ENCODE measurements at regions not wholly inside any gene's neighbourhood (a gene's known extent, or its start where the extent isn't known, plus 50 kb on each side); places are given as distances from the start of the nearest gene placed in this dataset.

DNA sequence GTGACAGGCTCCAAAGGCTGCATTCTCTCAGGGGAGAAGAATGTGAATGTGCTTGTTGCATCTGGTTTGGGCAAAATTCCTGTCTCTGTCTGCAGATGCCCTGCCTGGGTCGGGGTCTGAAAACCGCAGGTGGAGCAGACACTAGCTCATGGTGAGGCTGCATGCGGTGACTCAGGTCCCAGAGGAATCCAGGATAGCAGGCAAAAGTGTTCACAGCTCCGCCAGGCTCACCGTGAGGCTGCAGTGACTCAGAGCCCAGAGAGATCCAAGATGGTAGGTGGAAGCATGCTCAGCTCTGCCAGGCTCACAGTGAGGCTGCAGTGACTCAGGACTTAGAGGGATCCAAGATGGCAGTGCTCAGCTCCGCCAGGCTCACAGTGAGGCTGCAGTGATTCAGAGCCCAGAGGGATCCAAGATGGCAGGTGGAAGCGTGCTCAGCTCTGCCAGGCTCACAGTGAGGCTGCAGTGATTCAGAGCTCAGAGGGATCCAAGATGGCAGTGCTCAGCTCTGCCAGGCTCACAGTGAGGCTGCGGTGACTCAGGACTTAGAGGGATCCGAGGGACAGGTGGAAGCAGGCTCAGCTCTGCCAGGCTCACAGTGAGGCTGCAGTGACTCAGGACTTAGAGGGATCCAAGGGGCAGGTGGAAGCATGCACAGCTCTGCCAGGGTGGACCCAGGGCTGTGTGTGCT, 200.5 kb downstream of the ACKR3 start:
- Histone ChIP-seq H3K27me3 (ENCODE audit: control insufficient read depth, insufficient read depth, low read length) (no peaks in the 10 kb centered on the region), H3K4me3 (ENCODE audit: low read depth, low read length) (no peak overlapping the region), H3K36me3 (ENCODE audit: control insufficient read depth, insufficient read depth, low read length) (no peaks in the 10 kb centered on the region)
- peak; percentile 98 for DNase-seq (ENCODE audit: low read depth)
- TF ChIP-seq, protein P1, sequence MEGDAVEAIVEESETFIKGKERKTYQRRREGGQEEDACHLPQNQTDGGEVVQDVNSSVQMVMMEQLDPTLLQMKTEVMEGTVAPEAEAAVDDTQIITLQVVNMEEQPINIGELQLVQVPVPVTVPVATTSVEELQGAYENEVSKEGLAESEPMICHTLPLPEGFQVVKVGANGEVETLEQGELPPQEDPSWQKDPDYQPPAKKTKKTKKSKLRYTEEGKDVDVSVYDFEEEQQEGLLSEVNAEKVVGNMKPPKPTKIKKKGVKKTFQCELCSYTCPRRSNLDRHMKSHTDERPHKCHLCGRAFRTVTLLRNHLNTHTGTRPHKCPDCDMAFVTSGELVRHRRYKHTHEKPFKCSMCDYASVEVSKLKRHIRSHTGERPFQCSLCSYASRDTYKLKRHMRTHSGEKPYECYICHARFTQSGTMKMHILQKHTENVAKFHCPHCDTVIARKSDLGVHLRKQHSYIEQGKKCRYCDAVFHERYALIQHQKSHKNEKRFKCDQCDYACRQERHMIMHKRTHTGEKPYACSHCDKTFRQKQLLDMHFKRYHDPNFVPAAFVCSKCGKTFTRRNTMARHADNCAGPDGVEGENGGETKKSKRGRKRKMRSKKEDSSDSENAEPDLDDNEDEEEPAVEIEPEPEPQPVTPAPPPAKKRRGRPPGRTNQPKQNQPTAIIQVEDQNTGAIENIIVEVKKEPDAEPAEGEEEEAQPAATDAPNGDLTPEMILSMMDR (IDR thresholded peaks at IDR 0.05; ENCODE audit: insufficient read depth, low read length, poor library complexity, severe bottlenecking) = no peak

DNA sequence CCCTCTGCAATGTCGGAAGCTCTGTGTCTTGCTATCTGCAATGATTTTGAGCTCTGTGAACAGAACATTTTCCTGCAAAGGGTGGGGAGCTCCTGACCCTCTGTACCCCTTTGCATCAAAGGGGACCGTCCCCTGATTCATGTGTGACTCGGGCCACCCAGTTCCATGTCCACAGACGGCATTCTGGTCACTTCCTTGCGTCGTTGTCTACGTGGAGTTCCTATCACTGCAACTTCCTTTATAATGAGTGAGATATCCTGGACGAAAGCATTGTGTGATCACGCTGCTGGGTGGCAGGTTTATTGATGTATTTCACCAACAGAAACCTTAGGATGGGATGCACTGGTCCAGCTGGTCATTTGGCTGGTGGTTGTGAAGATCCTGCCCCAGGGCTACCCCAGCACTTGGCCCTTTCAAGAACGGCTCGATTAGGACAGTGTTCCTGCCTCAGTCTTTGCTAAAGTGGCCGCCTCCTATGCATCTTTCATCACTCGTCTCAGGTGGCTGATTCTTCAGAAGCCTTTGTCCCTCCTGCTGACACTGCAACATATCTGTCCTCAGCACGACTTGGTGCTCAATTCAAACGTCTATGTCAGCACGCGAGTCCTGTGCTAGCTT, 202.7 kb downstream of the ACKR3 start:
- TF ChIP-seq, protein P1 (IDR thresholded peaks at IDR 0.05; ENCODE audit: insufficient read depth, low read length, poor library complexity, severe bottlenecking) = no peak
- DNase-seq (ENCODE audit: low read depth) = no peak
- Histone ChIP-seq H3K4me3 (ENCODE audit: low read depth, low read length) (no peak overlapping the region), H3K27me3 (ENCODE audit: control insufficient read depth, insufficient read depth, low read length) (no peaks in the 10 kb centered on the region), H3K36me3 (ENCODE audit: control insufficient read depth, insufficient read depth, low read length) (no peaks in the 10 kb centered on the region)

DNA sequence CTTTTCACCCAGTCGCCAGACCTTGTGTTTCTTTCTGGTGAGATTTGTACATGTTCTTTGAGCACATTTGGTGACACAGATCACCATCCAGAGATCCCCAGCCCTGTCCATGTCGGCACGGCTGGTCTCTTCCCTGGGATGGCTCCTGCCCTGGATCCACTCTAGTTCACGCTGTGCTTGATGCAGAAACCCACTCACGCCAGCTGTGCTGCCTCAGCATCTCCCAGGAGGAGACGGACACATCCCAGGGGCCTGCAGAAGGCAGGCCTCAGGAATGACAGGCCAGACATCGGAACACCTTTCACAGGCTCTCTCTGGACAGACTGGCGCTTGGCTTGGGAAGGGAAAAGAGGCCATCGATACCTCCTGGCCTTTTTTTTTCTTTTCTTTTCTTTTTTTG, 203.6 kb downstream of the ACKR3 start:
- TF ChIP-seq, protein P1 (IDR thresholded peaks at IDR 0.05; ENCODE audit: insufficient read depth, low read length, poor library complexity, severe bottlenecking) = no peak
- H3K36me3 ChIP-seq (ENCODE audit: control insufficient read depth, insufficient read depth, low read length) = no peaks in the 10 kb centered on the region
- no peak overlapping the region for H3K4me3 ChIP-seq (ENCODE audit: low read depth, low read length)
- DNase-seq (ENCODE audit: low read depth) = no peak
- H3K27me3 ChIP-seq (ENCODE audit: control insufficient read depth, insufficient read depth, low read length) = no peaks in the 10 kb centered on the region

DNA sequence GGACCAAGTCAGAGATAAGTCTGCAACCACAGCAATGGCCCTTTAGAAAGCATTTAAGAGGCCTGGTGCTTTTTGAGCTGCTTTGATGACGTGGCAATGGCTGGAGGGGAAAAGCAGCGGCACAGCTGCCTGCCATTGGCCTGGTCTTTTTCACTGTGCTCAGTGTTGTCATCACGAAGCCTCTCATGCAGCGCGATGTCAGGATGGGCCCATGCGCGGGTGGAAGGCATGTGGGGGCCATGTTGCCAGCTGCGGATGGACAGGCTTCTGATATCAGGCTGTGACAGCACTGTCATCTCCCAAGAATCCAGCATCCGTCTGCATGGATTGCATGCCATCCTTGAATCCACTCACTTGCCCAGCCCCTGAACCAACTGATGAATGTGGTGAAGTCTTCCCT, 204.5 kb downstream of the ACKR3 start:
- TF ChIP-seq, protein P1 (IDR thresholded peaks at IDR 0.05; ENCODE audit: insufficient read depth, low read length, poor library complexity, severe bottlenecking) = no peak
- Histone ChIP-seq H3K4me3 (ENCODE audit: low read depth, low read length) (no peak overlapping the region), H3K27me3 (ENCODE audit: control insufficient read depth, insufficient read depth, low read length) (no peaks in the 10 kb centered on the region), H3K36me3 (ENCODE audit: control insufficient read depth, insufficient read depth, low read length) (no peaks in the 10 kb centered on the region)
- no peak for DNase-seq (ENCODE audit: low read depth)

DNA sequence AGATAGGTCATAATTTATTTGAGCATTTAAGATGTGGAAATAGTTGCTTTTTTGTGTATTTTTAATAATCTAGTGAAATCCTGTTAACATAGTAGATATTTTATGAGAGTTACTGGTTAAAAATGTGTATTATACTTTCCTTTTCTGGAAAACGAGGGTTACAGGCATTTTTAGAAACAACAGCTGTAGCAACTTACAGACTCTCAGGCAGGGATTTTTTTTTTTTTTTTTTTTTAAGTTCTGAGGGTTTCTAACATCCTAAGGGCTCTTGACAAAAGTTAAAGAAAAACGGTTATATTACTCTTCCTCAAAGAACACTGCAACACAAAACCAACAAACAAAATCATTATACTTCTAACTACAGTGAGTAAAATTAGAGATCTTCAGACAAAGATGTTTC, 205.9 kb downstream of the ACKR3 start:
- DNase-seq (ENCODE audit: low read depth) = no peak
- Histone ChIP-seq H3K36me3 (ENCODE audit: control insufficient read depth, insufficient read depth, low read length) (no peaks in the 10 kb centered on the region), H3K4me3 (ENCODE audit: low read depth, low read length) (no peak overlapping the region), H3K27me3 (ENCODE audit: control insufficient read depth, insufficient read depth, low read length) (no peaks in the 10 kb centered on the region)
- TF ChIP-seq, protein P1 (IDR thresholded peaks at IDR 0.05; ENCODE audit: insufficient read depth, low read length, poor library complexity, severe bottlenecking) = no peak

DNA sequence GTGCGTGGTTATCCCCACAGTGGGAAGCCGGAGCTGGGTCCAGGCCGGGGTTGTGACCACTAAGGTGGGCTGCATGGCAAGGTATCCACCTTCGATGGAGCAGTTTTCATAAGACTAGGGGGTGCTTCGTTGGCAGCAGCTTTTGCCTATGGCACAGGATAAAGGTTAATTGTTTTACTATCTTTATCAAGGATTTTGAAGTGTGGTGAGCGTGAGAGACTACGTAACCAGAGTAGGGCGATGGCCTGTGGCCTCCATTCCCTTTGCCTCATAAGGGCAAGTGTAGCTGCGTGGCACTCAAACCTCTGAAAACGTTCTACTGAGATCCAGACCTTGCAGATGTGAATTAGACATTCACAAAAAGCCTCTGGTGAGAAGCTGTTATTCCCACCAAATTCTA, 206.6 kb downstream of the ACKR3 start:
- no peaks in the 10 kb centered on the region for H3K27me3 ChIP-seq (ENCODE audit: control insufficient read depth, insufficient read depth, low read length)
- DNase-seq (ENCODE audit: low read depth) = no peak
- TF ChIP-seq, protein P1 (IDR thresholded peaks at IDR 0.05; ENCODE audit: insufficient read depth, low read length, poor library complexity, severe bottlenecking) = no peak
- H3K4me3 ChIP-seq (ENCODE audit: low read depth, low read length) = no peak overlapping the region
- no peaks in the 10 kb centered on the region for H3K36me3 ChIP-seq (ENCODE audit: control insufficient read depth, insufficient read depth, low read length)
